GM23338 (cell line): ENCODE measurements at regions not wholly inside any gene's neighbourhood (a gene's known extent, or its start where the extent isn't known, plus 50 kb on each side); places are given as distances from the start of the nearest gene placed in this dataset.
A peak's percentile ranks its signal among the peaks of the same experiment; 100 is the strongest.

Experiments
- ATAC-seq: fragments of 200-7000 bp; cut with Tn5 transposase; 3 replicates; pipeline ENCODE4 v1.9.1; 2020
- DNase-seq: peaks from one replicate; pipeline ENCODE4 v3.0.0-alpha.2; 2015; ENCODE audit warnings: low spot score
- H2AFZ ChIP-seq: fragments of 200-600 bp; sonication (generic); 2 replicates; pipeline ENCODE4 v1.8.0; 2016; ENCODE audit warnings: antibody characterized with exemption, mild to moderate bottlenecking, moderate library complexity
- H3F3A ChIP-seq: fragments of 200-600 bp; sonication (generic); replicated peaks from 2 replicates; pipeline ENCODE4 v1.8.0; 2017; ENCODE audit warnings: antibody characterized with exemption, mixed run types, low read depth
- H3K27ac ChIP-seq: fragments of 200-600 bp; sonication (generic); 2 replicates; pipeline ENCODE4 v1.6.1; 2016; ENCODE audit warnings: low read depth
- H3K27me3 ChIP-seq: fragments of 200-600 bp; sonication (generic); 2 replicates; pipeline ENCODE4 v1.8.0; 2016; ENCODE audit warnings: mild to moderate bottlenecking, mixed run types, moderate library complexity; ENCODE audit not compliant: insufficient read depth
- H3K36me3 ChIP-seq: fragments of 200-600 bp; sonication (generic); 2 replicates; pipeline ENCODE4 v1.8.0; 2016; ENCODE audit warnings: mild to moderate bottlenecking; ENCODE audit not compliant: insufficient read depth
- H3K4me1 ChIP-seq: fragments of 200-600 bp; sonication (generic); 2 replicates; pipeline ENCODE4 v1.8.0; 2016; ENCODE audit warnings: mild to moderate bottlenecking, moderate library complexity; ENCODE audit not compliant: insufficient read depth
- H3K4me2 ChIP-seq: fragments of 200-600 bp; sonication (generic); 2 replicates; pipeline ENCODE4 v1.7.1; 2017; ENCODE audit warnings: mixed run types
- H3K4me3 ChIP-seq: fragments of 200-600 bp; sonication (generic); 2 replicates; pipeline ENCODE4 v1.6.1; 2016; ENCODE audit warnings: mixed run types
- H3K79me2 ChIP-seq: fragments of 200-600 bp; sonication (generic); replicated peaks from 2 replicates; pipeline ENCODE4 v1.8.0; 2017; ENCODE audit warnings: mild to moderate bottlenecking; ENCODE audit not compliant: insufficient read depth
- H3K9me2 ChIP-seq: fragments of 200-600 bp; sonication (generic); 2 replicates; pipeline ENCODE4 v1.8.0; 2017; ENCODE audit not compliant: insufficient read depth
- H4K20me1 ChIP-seq: fragments of 200-600 bp; sonication (generic); replicated peaks from 2 replicates; pipeline ENCODE4 v1.8.0; 2017; ENCODE audit warnings: mild to moderate bottlenecking; ENCODE audit not compliant: insufficient read depth
- H3K27ac Mint-ChIP-seq: 2 replicates; pipeline ENCODE4 v1.8.0; 2020; ENCODE audit warnings: inconsistent platforms, mild to moderate bottlenecking, moderate library complexity, mixed read lengths
- H3K27me3 Mint-ChIP-seq: 3 replicates; pipeline ENCODE4 v1.8.0; 2022; ENCODE audit warnings: low read depth, mild to moderate bottlenecking, moderate library complexity, mixed read lengths, inconsistent platforms; ENCODE audit not compliant: insufficient read depth, poor library complexity
- H3K36me3 Mint-ChIP-seq: 3 replicates; pipeline ENCODE4 v1.8.0; 2021; ENCODE audit warnings: low read depth, mild to moderate bottlenecking, inconsistent platforms, moderate library complexity, mixed read lengths
- H3K4me1 Mint-ChIP-seq: 3 replicates; pipeline ENCODE4 v1.8.0; 2020; ENCODE audit warnings: mild to moderate bottlenecking, inconsistent platforms, mixed read lengths
- H3K4me3 Mint-ChIP-seq: 3 replicates; pipeline ENCODE4 v1.8.0; 2021; ENCODE audit warnings: moderate library complexity, mild to moderate bottlenecking, inconsistent platforms, mixed read lengths
- H3K9me3 Mint-ChIP-seq: 3 replicates; pipeline ENCODE4 v1.8.0; 2020; ENCODE audit warnings: moderate library complexity, mild to moderate bottlenecking, inconsistent platforms, mixed read lengths
- CREB1 ChIP-seq: fragments of 250-450 bp; sonication (Bioruptor Pico); IDR thresholded peaks from 2 replicates; pipeline ENCODE4 v1.5.0; 2020; ENCODE audit warnings: low read depth, mild to moderate bottlenecking, moderate library complexity
- EZH2 ChIP-seq: fragments of 200-600 bp; sonication (generic); IDR thresholded peaks from one replicate; pipeline ENCODE4 v1.8.0; 2017; ENCODE audit warnings: antibody characterized with exemption, mild to moderate bottlenecking, low read depth; ENCODE audit not compliant: unreplicated experiment
- EZH2phosphoT487 ChIP-seq: fragments of 200-600 bp; sonication (generic); IDR thresholded peaks from one replicate; pipeline ENCODE4 v1.8.1; 2018; ENCODE audit warnings: antibody characterized with exemption; ENCODE audit not compliant: unreplicated experiment
- JUNB ChIP-seq: IDR thresholded peaks from one replicate; pipeline ENCODE4 v1.6.1; 2016; ENCODE audit warnings: antibody characterized with exemption; ENCODE audit not compliant: unreplicated experiment
- NANOG ChIP-seq: IDR thresholded peaks from 2 replicates; pipeline ENCODE4 v1.6.1; 2016; ENCODE audit warnings: antibody characterized with exemption, borderline replicate concordance
- POLR2AphosphoS5 ChIP-seq: IDR thresholded peaks from 2 replicates; pipeline ENCODE4 v1.6.1; 2016; ENCODE audit warnings: antibody characterized with exemption, low read depth
- STAT1 ChIP-seq: IDR thresholded peaks from one replicate; pipeline ENCODE4 v1.6.1; 2016; ENCODE audit warnings: antibody characterized with exemption; ENCODE audit not compliant: unreplicated experiment
- ZNF114 ChIP-seq: fragments of 250-450 bp; sonication (Bioruptor Pico); IDR thresholded peaks from 2 replicates; pipeline ENCODE4 v1.5.0; 2020; ENCODE audit warnings: mild to moderate bottlenecking, moderate library complexity
- ZNF331 ChIP-seq: fragments of 250-450 bp; sonication (Bioruptor Pico); IDR thresholded peaks from 2 replicates; pipeline ENCODE4 v1.5.0; 2020; ENCODE audit warnings: low read depth, mild to moderate bottlenecking, moderate library complexity
- TF ChIP-seq, protein P1 (sequence below): IDR thresholded peaks from 2 replicates; pipeline ENCODE4 v1.6.1; 2016; ENCODE audit warnings: antibody characterized with exemption
- TF ChIP-seq, protein P2 (sequence below): IDR thresholded peaks from one replicate; pipeline ENCODE4 v1.6.1; 2018; ENCODE audit warnings: antibody characterized with exemption; ENCODE audit not compliant: unreplicated experiment
- TF ChIP-seq, protein P3 (sequence below), 2 experiments: fragments of 200-600 bp in 1 of 2; sonication (generic) in 1 of 2; conservative IDR thresholded peaks; 2 replicates each; pipeline versions ENCODE4 v1.5.1 to v1.6.1; 2016 to 2017; ENCODE audit warnings: antibody characterized with exemption in 2 of 2, low read depth in 2 of 2, mild to moderate bottlenecking in 2 of 2, moderate library complexity in 1 of 2

DNA sequence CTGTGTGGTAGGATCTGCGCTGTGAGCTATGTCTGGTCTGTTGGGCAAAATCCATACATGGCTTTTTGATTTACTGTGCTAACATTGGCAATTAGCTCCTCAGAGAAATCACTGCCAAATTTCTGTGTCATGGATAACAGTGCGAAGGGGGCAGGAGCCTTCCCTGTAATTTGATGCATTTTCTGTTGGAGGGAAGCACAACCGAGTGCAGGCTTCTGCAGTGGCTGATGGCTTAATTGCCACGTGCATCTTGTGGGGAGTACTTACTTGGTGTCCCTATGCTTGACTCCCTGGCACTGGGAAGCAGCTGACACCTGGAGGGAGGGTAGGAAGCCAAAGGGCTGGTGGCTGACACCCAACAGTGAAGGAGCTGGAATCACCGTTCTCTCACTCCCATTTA lies 99.3 kb upstream of the PROKR2 start:
- no peak for ATAC-seq
- TF ChIP-seq CREB1 (no peak), STAT1 (no peak), NANOG (no peak), POLR2AphosphoS5 (no peak), JUNB (no peak), EZH2 (no peak)
- TF ChIP-seq, protein P1, sequence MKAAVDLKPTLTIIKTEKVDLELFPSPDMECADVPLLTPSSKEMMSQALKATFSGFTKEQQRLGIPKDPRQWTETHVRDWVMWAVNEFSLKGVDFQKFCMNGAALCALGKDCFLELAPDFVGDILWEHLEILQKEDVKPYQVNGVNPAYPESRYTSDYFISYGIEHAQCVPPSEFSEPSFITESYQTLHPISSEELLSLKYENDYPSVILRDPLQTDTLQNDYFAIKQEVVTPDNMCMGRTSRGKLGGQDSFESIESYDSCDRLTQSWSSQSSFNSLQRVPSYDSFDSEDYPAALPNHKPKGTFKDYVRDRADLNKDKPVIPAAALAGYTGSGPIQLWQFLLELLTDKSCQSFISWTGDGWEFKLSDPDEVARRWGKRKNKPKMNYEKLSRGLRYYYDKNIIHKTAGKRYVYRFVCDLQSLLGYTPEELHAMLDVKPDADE: no peak

DNA sequence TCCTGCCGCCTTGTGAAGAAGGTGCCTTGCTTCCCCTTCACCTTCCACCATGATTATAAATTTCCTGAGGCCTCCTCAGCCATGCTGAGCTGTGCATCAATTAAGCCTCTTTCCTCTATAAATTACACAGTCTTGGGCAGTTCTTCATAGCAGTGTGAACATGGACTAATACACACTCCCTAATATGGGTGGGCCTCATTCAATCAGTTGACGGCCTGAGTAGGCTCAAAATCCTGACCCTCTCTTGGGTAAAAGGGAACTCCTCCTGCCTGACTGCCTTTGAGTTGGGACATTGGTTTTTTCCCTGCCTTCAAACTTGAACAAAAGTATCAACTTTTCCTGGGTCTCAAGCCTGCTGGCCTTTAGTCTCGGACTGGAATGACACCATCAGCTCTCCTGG lies 96.6 kb upstream of the PROKR2 start:
- no peaks in the 10 kb centered on the region for H3K4me1 ChIP-seq
- no peaks in the 10 kb centered on the region for H3K27me3 ChIP-seq
- no peaks in the 10 kb centered on the region; the same call in 1 of the 2 replicates for H3K9me2 ChIP-seq
- Mint-ChIP-seq H3K27ac (no peak overlapping the region), H3K4me3 (no peak overlapping the region), H3K4me1 (peaks cover 2% of the 10 kb centered on the region; the same call in 1 of the 3 replicates), H3K36me3 (no peaks in the 10 kb centered on the region), H3K9me3 (no peaks in the 10 kb centered on the region), H3K27me3 (peaks cover 8% of the 10 kb centered on the region)
- H4K20me1 ChIP-seq: no peaks in the 10 kb centered on the region
- H3K27ac ChIP-seq: no peak overlapping the region
- no peak overlapping the region for H2AFZ ChIP-seq
- no peak overlapping the region for H3K4me2 ChIP-seq
- H3K4me3 ChIP-seq: no peak overlapping the region
- no peaks in the 10 kb centered on the region for H3F3A ChIP-seq
- DNase-seq (no peak), ATAC-seq (no peak)
- no peak for TF ChIP-seq STAT1
- H3K79me2 ChIP-seq: no peaks in the 10 kb centered on the region
- H3K36me3 ChIP-seq: no peaks in the 10 kb centered on the region

More for the DNA sequence above, 99.3 kb upstream of the PROKR2 start:
- no peak overlapping the region for H3K4me2 ChIP-seq
- H3K4me1 ChIP-seq: no peaks in the 10 kb centered on the region
- H3F3A ChIP-seq: no peaks in the 10 kb centered on the region
- H3K79me2 ChIP-seq: no peaks in the 10 kb centered on the region
- H3K27ac ChIP-seq: no peak overlapping the region
- Mint-ChIP-seq H3K4me3 (no peak overlapping the region), H3K36me3 (no peaks in the 10 kb centered on the region), H3K4me1 (peaks cover 10% of the 10 kb centered on the region), H3K9me3 (no peaks in the 10 kb centered on the region), H3K27me3 (peaks cover 6% of the 10 kb centered on the region), H3K27ac (no peak overlapping the region)
- no peak overlapping the region for H3K4me3 ChIP-seq
- 0 out of 2 replicates have a peak overlapping the region, but pooled peaks have one; percentile 18 for H2AFZ ChIP-seq
- H3K36me3 ChIP-seq: no peaks in the 10 kb centered on the region
- H3K27me3 ChIP-seq: no peaks in the 10 kb centered on the region
- H4K20me1 ChIP-seq: no peaks in the 10 kb centered on the region
- no peak for DNase-seq
- no peaks in the 10 kb centered on the region for H3K9me2 ChIP-seq

DNA sequence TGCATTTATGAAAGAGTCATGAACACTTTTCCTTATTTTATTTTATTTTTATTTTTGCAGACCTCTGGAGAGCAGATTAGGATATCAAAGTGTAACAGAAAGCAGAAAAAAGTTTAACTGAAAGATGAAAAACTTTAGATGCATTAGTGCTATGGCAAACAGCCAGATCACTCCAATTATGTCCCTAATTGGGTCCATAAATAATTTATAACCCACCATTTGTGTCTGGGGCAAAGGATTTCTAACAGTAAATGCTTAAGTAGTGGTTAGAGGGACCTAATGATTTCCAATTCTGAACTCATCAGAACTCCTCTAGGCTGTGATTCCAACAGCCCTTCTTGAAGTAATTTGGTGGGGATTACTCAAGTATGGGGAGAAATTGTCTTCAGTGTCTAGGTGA lies 93.7 kb upstream of the PROKR2 start:
- no peak overlapping the region for H3K27ac ChIP-seq
- H3K4me3 ChIP-seq: no peak overlapping the region
- Mint-ChIP-seq H3K27ac (no peak overlapping the region), H3K9me3 (no peaks in the 10 kb centered on the region), H3K36me3 (no peaks in the 10 kb centered on the region), H3K4me1 (no peaks in the 10 kb centered on the region), H3K27me3 (peaks cover 8% of the 10 kb centered on the region), H3K4me3 (no peak overlapping the region)
- no peak overlapping the region for H2AFZ ChIP-seq
- no peak overlapping the region for H3K4me2 ChIP-seq
- no peaks in the 10 kb centered on the region for H3K4me1 ChIP-seq
- ATAC-seq (no peak), DNase-seq (no peak)
- no peaks in the 10 kb centered on the region for H3F3A ChIP-seq
- H4K20me1 ChIP-seq: no peaks in the 10 kb centered on the region
- no peaks in the 10 kb centered on the region for H3K36me3 ChIP-seq
- no peaks in the 10 kb centered on the region for H3K27me3 ChIP-seq
- H3K9me2 ChIP-seq: peaks cover 12% of the 10 kb centered on the region
- H3K79me2 ChIP-seq: no peaks in the 10 kb centered on the region
- TF ChIP-seq EZH2 (no peak), ZNF114 (no peak), NANOG (no peak), STAT1 (no peak), EZH2phosphoT487 (no peak), ZNF331 (CRISPR knock-in tag) (no peak), POLR2AphosphoS5 (no peak)
- TF ChIP-seq, protein P1: no peak
- TF ChIP-seq, protein P2, sequence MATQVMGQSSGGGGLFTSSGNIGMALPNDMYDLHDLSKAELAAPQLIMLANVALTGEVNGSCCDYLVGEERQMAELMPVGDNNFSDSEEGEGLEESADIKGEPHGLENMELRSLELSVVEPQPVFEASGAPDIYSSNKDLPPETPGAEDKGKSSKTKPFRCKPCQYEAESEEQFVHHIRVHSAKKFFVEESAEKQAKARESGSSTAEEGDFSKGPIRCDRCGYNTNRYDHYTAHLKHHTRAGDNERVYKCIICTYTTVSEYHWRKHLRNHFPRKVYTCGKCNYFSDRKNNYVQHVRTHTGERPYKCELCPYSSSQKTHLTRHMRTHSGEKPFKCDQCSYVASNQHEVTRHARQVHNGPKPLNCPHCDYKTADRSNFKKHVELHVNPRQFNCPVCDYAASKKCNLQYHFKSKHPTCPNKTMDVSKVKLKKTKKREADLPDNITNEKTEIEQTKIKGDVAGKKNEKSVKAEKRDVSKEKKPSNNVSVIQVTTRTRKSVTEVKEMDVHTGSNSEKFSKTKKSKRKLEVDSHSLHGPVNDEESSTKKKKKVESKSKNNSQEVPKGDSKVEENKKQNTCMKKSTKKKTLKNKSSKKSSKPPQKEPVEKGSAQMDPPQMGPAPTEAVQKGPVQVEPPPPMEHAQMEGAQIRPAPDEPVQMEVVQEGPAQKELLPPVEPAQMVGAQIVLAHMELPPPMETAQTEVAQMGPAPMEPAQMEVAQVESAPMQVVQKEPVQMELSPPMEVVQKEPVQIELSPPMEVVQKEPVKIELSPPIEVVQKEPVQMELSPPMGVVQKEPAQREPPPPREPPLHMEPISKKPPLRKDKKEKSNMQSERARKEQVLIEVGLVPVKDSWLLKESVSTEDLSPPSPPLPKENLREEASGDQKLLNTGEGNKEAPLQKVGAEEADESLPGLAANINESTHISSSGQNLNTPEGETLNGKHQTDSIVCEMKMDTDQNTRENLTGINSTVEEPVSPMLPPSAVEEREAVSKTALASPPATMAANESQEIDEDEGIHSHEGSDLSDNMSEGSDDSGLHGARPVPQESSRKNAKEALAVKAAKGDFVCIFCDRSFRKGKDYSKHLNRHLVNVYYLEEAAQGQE: no peak
- TF ChIP-seq, protein P3, sequence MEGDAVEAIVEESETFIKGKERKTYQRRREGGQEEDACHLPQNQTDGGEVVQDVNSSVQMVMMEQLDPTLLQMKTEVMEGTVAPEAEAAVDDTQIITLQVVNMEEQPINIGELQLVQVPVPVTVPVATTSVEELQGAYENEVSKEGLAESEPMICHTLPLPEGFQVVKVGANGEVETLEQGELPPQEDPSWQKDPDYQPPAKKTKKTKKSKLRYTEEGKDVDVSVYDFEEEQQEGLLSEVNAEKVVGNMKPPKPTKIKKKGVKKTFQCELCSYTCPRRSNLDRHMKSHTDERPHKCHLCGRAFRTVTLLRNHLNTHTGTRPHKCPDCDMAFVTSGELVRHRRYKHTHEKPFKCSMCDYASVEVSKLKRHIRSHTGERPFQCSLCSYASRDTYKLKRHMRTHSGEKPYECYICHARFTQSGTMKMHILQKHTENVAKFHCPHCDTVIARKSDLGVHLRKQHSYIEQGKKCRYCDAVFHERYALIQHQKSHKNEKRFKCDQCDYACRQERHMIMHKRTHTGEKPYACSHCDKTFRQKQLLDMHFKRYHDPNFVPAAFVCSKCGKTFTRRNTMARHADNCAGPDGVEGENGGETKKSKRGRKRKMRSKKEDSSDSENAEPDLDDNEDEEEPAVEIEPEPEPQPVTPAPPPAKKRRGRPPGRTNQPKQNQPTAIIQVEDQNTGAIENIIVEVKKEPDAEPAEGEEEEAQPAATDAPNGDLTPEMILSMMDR (conservative IDR thresholded peaks at IDR 0.05; ENCODE audit: low read depth in 2 of 2): no peak
